Caco-2 (cell line): ENCODE measurements at regions not wholly inside any gene's neighbourhood (a gene's known extent, or its start where the extent isn't known, plus 50 kb on each side); places are given as distances from the start of the nearest gene placed in this dataset.

Source experiments
- BruUV-seq: library from RNA; stranded (reverse); fragments of 400-500 nt; replicated peaks from 2 replicates; lab custom pipeline; 2021; lab: Mats Ljungman, UMichigan
- CTCF ChIA-PET: fragments of 300-600 bp; sonication (Branson Sonifier 250); formaldehyde crosslinking; loops from one replicate; lab custom pipeline; 2022; ENCODE audit warnings: antibody characterized with exemption; lab: Charles Lee
- POLR2A ChIA-PET: fragments of 300-600 bp; sonication (Branson Sonifier 250); formaldehyde crosslinking; loops from one replicate; lab custom pipeline; 2022; ENCODE audit warnings: antibody characterized with exemption; lab: Charles Lee
- DNase-seq, 2 experiments: peaks; one replicate each; pipeline versions ENCODE4 v3.0.0 to v3.0.0-alpha.2; 2020 to 2022
- H3K27me3 ChIP-seq: replicated peaks from 2 replicates; pipeline ENCODE4 v1.6.0; 2011; ENCODE audit warnings: low read length; ENCODE audit not compliant: control insufficient read depth, insufficient read depth
- H3K36me3 ChIP-seq: 2 replicates; pipeline ENCODE4 v1.5.1; 2011; ENCODE audit warnings: low read length; ENCODE audit not compliant: control insufficient read depth, insufficient read depth
- H3K4me1 ChIP-seq: fragments of 250-450 bp; sonication (Bioruptor Pico); 2 replicates; pipeline ENCODE4 v1.5.1; 2020; ENCODE audit warnings: mild to moderate bottlenecking
- H3K4me3 ChIP-seq: 2 replicates; pipeline ENCODE4 v1.5.1; 2011; ENCODE audit warnings: low read depth, mild to moderate bottlenecking, control low read depth, low read length
- H3K9me3 ChIP-seq: fragments of 250-450 bp; sonication (Bioruptor Pico); 2 replicates; pipeline ENCODE4 v1.5.1; 2020; ENCODE audit warnings: mild to moderate bottlenecking, moderate library complexity
- H3K27ac Mint-ChIP-seq: one replicate; pipeline ENCODE4 v1.8.0; 2022; ENCODE audit warnings: mixed read lengths; ENCODE audit not compliant: unreplicated experiment
- H3K27me3 Mint-ChIP-seq: one replicate; pipeline ENCODE4 v1.8.0; 2022; ENCODE audit warnings: mixed read lengths; ENCODE audit not compliant: insufficient read depth, unreplicated experiment
- H3K36me3 Mint-ChIP-seq: one replicate; pipeline ENCODE4 v1.8.0; 2022; ENCODE audit warnings: mild to moderate bottlenecking, mixed read lengths; ENCODE audit not compliant: insufficient read depth, unreplicated experiment
- H3K4me1 Mint-ChIP-seq: one replicate; pipeline ENCODE4 v1.8.0; 2022; ENCODE audit warnings: low read depth, mixed read lengths; ENCODE audit not compliant: unreplicated experiment
- H3K4me3 Mint-ChIP-seq: one replicate; pipeline ENCODE4 v1.8.0; 2022; ENCODE audit warnings: mild to moderate bottlenecking, moderate library complexity, mixed read lengths; ENCODE audit not compliant: unreplicated experiment
- H3K9me3 Mint-ChIP-seq: one replicate; pipeline ENCODE4 v1.8.0; 2022; ENCODE audit warnings: mixed read lengths; ENCODE audit not compliant: unreplicated experiment
- CTCF ChIP-seq, 2 experiments: fragments of 200-600 bp in 1 of 2; IDR thresholded peaks; 1 replicate in 1 of 2; 2 replicates in 1 of 2; pipeline versions ENCODE4 v1.5.1 to v1.8.0; 2011 to 2022; ENCODE audit warnings: antibody characterized with exemption in 1 of 2, control low read depth in 1 of 2, inconsistent platforms in 1 of 2, low read depth in 1 of 2, low read length in 1 of 2, mild to moderate bottlenecking in 1 of 2, moderate library complexity in 1 of 2; ENCODE audit not compliant: insufficient read depth in 1 of 2, severe bottlenecking in 1 of 2, unreplicated experiment in 1 of 2
- intact Hi-C: fragments of 100-400 bp; cut with micrococcal nuclease; formaldehyde crosslinking; loops from one replicate; pipeline ENCODE4 v1.10.0; 2022; ENCODE audit not compliant: unreplicated experiment

GRCh38 chr15:62644216-62644888 is 398.2 kb upstream of the TPM1 start:
- no peak for TF ChIP-seq CTCF (IDR thresholded peaks at IDR 0.05; ENCODE audit: insufficient read depth in 1 of 2, low read depth in 1 of 2, low read length in 1 of 2, severe bottlenecking in 1 of 2, unreplicated experiment in 1 of 2)
- Mint-ChIP-seq H3K27ac (no peak overlapping the region), H3K36me3 (peaks cover 38% of the 10 kb centered on the region), H3K4me1 (no peaks in the 10 kb centered on the region), H3K9me3 (no peaks in the 10 kb centered on the region), H3K27me3 (no peaks in the 10 kb centered on the region), H3K4me3 (no peak overlapping the region)
- Histone ChIP-seq H3K36me3 (no peaks in the 10 kb centered on the region), H3K27me3 (no peaks in the 10 kb centered on the region), H3K9me3 (no peaks in the 10 kb centered on the region), H3K4me1 (no peaks in the 10 kb centered on the region), H3K4me3 (no peak overlapping the region)
- no TSS peak for BruUV-seq
- POLR2A ChIA-PET: no interaction called here
- intact Hi-C loops: no loop called here
- no peak for DNase-seq
- CTCF ChIA-PET: no interaction called here

DNA sequence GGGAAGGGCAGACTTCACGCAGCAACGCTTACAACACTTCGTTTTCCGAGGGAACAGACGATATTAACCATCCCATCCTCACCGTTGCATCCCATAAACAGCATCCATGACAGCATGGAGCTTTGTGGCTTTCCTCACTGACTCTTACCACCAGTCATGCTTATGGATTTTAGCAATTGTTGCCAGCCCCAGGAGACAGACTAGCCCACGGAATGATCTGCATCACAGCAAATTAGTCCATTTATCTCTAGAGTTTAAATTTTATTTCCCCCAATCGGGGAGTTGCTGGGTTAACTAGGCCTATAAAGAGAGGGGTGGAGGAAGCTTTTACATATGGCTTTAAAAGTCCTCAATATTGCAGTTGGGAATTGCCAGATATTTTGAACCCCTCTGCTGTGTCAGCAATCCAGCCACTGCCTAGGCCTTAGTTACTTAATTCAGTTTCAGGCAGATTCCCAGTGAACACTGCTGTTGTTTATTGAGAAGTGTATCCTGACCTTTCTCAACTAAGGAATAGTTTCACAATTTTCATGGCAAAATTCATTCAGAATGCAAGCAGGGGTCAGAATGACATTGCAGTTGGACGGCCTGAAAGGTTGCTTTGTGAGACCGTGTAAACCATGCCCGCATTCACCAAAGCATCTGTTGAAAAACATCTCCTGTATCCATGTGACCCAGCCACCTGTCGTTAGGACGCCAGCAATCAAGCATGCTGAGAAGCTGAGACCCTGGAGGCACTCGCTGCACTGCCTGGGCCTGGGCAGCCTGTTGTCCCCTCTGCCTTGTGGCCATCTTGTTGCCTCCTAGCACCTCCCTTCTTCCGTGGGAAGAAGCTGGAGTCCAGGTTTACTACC is 397.4 kb upstream of the TPM1 start:
- intact Hi-C loops: no loop called here
- Histone ChIP-seq H3K36me3 (no peaks in the 10 kb centered on the region), H3K4me3 (no peak overlapping the region), H3K4me1 (no peaks in the 10 kb centered on the region), H3K27me3 (no peaks in the 10 kb centered on the region), H3K9me3 (no peaks in the 10 kb centered on the region)
- POLR2A ChIA-PET: no interaction called here
- no peaks in the 10 kb centered on the region for H3K27me3 Mint-ChIP-seq
- H3K4me1 Mint-ChIP-seq: peaks cover 2% of the 10 kb centered on the region
- no peaks in the 10 kb centered on the region for H3K9me3 Mint-ChIP-seq
- H3K27ac Mint-ChIP-seq: no peak overlapping the region
- DNase-seq: no peak
- BruUV-seq: no TSS peak
- H3K4me3 Mint-ChIP-seq: no peak overlapping the region
- peaks cover 44% of the 10 kb centered on the region for H3K36me3 Mint-ChIP-seq
- no peak for TF ChIP-seq CTCF (IDR thresholded peaks at IDR 0.05; ENCODE audit: insufficient read depth in 1 of 2, low read depth in 1 of 2, low read length in 1 of 2, severe bottlenecking in 1 of 2, unreplicated experiment in 1 of 2)
- CTCF ChIA-PET: no interaction called here

DNA sequence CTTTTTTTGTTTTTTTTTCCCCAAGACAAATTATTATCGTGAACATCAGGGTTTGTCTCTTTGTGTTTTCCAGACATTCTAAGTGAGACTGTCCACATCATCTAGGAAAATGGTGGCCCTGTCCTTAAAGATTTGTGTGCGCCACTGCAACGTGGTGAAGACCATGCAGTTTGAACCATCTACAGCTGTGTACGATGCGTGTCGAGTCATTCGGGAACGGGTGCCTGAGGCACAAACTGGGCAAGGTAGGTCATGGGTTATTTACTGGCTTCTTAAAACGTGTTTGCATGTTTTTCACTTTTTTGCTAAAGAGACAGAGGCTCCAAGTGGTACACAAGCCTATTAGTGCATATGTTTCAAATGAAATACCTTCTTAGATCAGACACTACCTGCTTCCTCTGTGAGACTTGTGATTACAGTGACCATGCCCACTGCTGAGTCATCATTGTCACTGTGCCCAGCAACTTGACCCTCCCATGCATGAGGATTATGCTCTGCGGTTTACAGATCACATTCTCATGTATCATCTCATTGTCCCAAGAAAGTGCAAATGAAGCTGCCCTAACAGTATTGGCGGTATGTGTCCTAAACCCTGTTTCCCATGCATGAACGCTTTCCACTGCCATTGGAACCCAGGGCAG is 395.2 kb upstream of the TPM1 start:
- no peak overlapping the region for H3K4me3 ChIP-seq
- no TSS peak for BruUV-seq
- H3K27me3 ChIP-seq: no peaks in the 10 kb centered on the region
- Mint-ChIP-seq H3K9me3 (no peaks in the 10 kb centered on the region), H3K27ac (no peak overlapping the region), H3K36me3 (peaks cover 60% of the 10 kb centered on the region), H3K27me3 (no peaks in the 10 kb centered on the region), H3K4me1 (peaks cover 6% of the 10 kb centered on the region), H3K4me3 (no peak overlapping the region)
- intact Hi-C loops: no loop called here
- TF ChIP-seq CTCF (IDR thresholded peaks at IDR 0.05; ENCODE audit: insufficient read depth in 1 of 2, low read depth in 1 of 2, low read length in 1 of 2, severe bottlenecking in 1 of 2, unreplicated experiment in 1 of 2): no peak
- ChIA-PET POLR2A (no interaction called here), CTCF (no interaction called here)
- H3K36me3 ChIP-seq: no peaks in the 10 kb centered on the region
- no peaks in the 10 kb centered on the region for H3K9me3 ChIP-seq
- no peak for DNase-seq
- no peaks in the 10 kb centered on the region for H3K4me1 ChIP-seq
